DOHH2 (cell line): ENCODE measurements at regions not wholly inside any gene's neighbourhood (a gene's known extent, or its start where the extent isn't known, plus 50 kb on each side); places are given as distances from the start of the nearest gene placed in this dataset.
"Not testable (repeated sequence)": the region's sequence is repeated elsewhere in the genome, so short reads cannot be mapped to it uniquely, and the experiment has no call there.

ENCODE experiments used
- EZH2phosphoT487 ChIP-seq: fragments of 200-600 bp; sonication (generic); IDR thresholded peaks from 2 replicates; pipeline ENCODE4 v1.6.1; 2017; ENCODE audit warnings: borderline replicate concordance, mild to moderate bottlenecking, antibody characterized with exemption, low read length, moderate library complexity, mixed read lengths
- TF ChIP-seq, protein P1 (sequence below): fragments of 200-600 bp; sonication (generic); IDR thresholded peaks from one replicate; pipeline ENCODE4 v1.5.1; 2014; ENCODE audit warnings: antibody characterized with exemption, mild to moderate bottlenecking, low read depth, low read length; ENCODE audit not compliant: poor library complexity, severe bottlenecking

DNA sequence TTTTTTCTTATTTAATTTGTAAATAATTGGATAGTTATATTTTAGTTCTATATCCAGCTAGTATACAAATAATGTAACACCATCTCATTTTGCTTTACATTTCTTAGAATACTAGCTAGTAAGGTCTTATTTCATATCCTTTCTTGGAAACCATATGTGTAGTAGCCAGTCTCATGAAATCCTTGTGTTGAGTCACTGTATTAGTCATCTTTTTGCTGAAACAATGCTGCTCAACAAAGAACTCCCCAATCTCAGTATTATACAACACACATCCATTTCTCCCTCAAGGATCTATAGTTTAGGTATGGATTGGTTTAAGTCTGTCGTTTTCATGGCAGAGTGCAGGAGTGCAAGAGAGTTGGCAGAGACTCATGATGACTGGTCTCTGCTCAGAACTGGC lies 55.6 kb upstream of the NBPF26 start:
- TF ChIP-seq, protein P1, sequence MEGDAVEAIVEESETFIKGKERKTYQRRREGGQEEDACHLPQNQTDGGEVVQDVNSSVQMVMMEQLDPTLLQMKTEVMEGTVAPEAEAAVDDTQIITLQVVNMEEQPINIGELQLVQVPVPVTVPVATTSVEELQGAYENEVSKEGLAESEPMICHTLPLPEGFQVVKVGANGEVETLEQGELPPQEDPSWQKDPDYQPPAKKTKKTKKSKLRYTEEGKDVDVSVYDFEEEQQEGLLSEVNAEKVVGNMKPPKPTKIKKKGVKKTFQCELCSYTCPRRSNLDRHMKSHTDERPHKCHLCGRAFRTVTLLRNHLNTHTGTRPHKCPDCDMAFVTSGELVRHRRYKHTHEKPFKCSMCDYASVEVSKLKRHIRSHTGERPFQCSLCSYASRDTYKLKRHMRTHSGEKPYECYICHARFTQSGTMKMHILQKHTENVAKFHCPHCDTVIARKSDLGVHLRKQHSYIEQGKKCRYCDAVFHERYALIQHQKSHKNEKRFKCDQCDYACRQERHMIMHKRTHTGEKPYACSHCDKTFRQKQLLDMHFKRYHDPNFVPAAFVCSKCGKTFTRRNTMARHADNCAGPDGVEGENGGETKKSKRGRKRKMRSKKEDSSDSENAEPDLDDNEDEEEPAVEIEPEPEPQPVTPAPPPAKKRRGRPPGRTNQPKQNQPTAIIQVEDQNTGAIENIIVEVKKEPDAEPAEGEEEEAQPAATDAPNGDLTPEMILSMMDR, result not testable (repeated sequence)
- not testable (repeated sequence) for TF ChIP-seq EZH2phosphoT487
